GM23338 (cell line): ENCODE measurements at regions not wholly inside any gene's neighbourhood (a gene's known extent, or its start where the extent isn't known, plus 50 kb on each side); places are given as distances from the start of the nearest gene placed in this dataset.

ENCODE experiments used
- TF ChIP-seq, protein P1 (sequence below), 2 experiments: fragments of 200-600 bp in 1 of 2; sonication (generic) in 1 of 2; conservative IDR thresholded peaks; 2 replicates each; pipeline versions ENCODE4 v1.5.1 to v1.6.1; 2016 to 2017; ENCODE audit warnings: antibody characterized with exemption in 2 of 2, low read depth in 2 of 2, mild to moderate bottlenecking in 2 of 2, moderate library complexity in 1 of 2
- TF ChIP-seq, protein P2 (sequence below): IDR thresholded peaks from one replicate; pipeline ENCODE4 v1.6.1; 2018; ENCODE audit warnings: antibody characterized with exemption; ENCODE audit not compliant: unreplicated experiment

DNA sequence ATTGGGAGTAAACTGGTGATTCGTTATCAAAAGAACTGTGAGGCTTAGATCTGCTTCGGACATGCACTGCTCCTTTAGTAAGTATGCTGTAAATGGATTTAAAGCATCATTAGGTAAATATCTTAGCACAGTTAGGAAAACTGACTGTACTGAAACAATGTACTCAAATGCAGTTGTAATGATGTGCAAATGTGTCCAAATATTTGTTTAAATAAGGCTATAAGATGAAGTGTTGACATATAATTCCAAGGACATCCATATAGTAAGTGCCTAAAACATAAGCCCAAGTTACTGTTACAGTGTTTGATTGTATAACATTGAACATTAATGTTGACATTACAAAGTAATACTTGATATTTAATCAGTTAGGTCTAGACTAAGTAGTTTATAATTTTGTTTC, 512.5 kb upstream of the CDH18 start:
- TF ChIP-seq, protein P1, sequence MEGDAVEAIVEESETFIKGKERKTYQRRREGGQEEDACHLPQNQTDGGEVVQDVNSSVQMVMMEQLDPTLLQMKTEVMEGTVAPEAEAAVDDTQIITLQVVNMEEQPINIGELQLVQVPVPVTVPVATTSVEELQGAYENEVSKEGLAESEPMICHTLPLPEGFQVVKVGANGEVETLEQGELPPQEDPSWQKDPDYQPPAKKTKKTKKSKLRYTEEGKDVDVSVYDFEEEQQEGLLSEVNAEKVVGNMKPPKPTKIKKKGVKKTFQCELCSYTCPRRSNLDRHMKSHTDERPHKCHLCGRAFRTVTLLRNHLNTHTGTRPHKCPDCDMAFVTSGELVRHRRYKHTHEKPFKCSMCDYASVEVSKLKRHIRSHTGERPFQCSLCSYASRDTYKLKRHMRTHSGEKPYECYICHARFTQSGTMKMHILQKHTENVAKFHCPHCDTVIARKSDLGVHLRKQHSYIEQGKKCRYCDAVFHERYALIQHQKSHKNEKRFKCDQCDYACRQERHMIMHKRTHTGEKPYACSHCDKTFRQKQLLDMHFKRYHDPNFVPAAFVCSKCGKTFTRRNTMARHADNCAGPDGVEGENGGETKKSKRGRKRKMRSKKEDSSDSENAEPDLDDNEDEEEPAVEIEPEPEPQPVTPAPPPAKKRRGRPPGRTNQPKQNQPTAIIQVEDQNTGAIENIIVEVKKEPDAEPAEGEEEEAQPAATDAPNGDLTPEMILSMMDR (conservative IDR thresholded peaks at IDR 0.05; ENCODE audit: low read depth in 2 of 2): no peak
- TF ChIP-seq, protein P2, sequence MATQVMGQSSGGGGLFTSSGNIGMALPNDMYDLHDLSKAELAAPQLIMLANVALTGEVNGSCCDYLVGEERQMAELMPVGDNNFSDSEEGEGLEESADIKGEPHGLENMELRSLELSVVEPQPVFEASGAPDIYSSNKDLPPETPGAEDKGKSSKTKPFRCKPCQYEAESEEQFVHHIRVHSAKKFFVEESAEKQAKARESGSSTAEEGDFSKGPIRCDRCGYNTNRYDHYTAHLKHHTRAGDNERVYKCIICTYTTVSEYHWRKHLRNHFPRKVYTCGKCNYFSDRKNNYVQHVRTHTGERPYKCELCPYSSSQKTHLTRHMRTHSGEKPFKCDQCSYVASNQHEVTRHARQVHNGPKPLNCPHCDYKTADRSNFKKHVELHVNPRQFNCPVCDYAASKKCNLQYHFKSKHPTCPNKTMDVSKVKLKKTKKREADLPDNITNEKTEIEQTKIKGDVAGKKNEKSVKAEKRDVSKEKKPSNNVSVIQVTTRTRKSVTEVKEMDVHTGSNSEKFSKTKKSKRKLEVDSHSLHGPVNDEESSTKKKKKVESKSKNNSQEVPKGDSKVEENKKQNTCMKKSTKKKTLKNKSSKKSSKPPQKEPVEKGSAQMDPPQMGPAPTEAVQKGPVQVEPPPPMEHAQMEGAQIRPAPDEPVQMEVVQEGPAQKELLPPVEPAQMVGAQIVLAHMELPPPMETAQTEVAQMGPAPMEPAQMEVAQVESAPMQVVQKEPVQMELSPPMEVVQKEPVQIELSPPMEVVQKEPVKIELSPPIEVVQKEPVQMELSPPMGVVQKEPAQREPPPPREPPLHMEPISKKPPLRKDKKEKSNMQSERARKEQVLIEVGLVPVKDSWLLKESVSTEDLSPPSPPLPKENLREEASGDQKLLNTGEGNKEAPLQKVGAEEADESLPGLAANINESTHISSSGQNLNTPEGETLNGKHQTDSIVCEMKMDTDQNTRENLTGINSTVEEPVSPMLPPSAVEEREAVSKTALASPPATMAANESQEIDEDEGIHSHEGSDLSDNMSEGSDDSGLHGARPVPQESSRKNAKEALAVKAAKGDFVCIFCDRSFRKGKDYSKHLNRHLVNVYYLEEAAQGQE: no peak
